Parathyroid adenoma (tissue), 2 donors: ENCODE measurements at regions not wholly inside any gene's neighbourhood (a gene's known extent, or its start where the extent isn't known, plus 50 kb on each side); places are given as distances from the start of the nearest gene placed in this dataset.

Experiments
- H2AFZ ChIP-seq: fragments of 300-600 bp; sonication (generic); one replicate; pipeline ENCODE4 v1.7.0; 2017; ENCODE audit warnings: antibody characterized with exemption, mild to moderate bottlenecking
- H3K27ac ChIP-seq: fragments of 300-600 bp; sonication (generic); one replicate; pipeline ENCODE4 v1.7.0; 2017
- H3K27me3 ChIP-seq: fragments of 300-600 bp; sonication (generic); one replicate; pipeline ENCODE4 v1.7.0; 2017; ENCODE audit warnings: low read length; ENCODE audit not compliant: control insufficient read depth, insufficient read depth
- H3K36me3 ChIP-seq: fragments of 300-600 bp; sonication (generic); one replicate; pipeline ENCODE4 v1.7.0; 2017; ENCODE audit warnings: low read length; ENCODE audit not compliant: control insufficient read depth, insufficient read depth
- H3K4me1 ChIP-seq: fragments of 300-600 bp; sonication (generic); one replicate; pipeline ENCODE4 v1.7.0; 2017; ENCODE audit warnings: control low read depth
- H3K4me2 ChIP-seq: fragments of 300-600 bp; sonication (generic); one replicate; pipeline ENCODE4 v1.7.0; 2017; ENCODE audit warnings: low read length
- H3K4me3 ChIP-seq: fragments of 300-600 bp; sonication (generic); one replicate; pipeline ENCODE4 v1.7.0; 2017; ENCODE audit warnings: low read depth, low read length
- H3K79me2 ChIP-seq: fragments of 300-600 bp; sonication (generic); one replicate; pipeline ENCODE4 v1.7.0; 2017; ENCODE audit warnings: control low read depth
- H3K9ac ChIP-seq: fragments of 300-600 bp; sonication (generic); one replicate; pipeline ENCODE4 v1.7.0; 2017; ENCODE audit warnings: mild to moderate bottlenecking
- H3K9me3 ChIP-seq: fragments of 300-600 bp; sonication (generic); one replicate; pipeline ENCODE4 v1.7.0; 2017; ENCODE audit warnings: low read length; ENCODE audit not compliant: control insufficient read depth
- CTCF ChIP-seq: fragments of 300-600 bp; sonication (generic); IDR thresholded peaks from one replicate; pipeline ENCODE4 v1.7.0; 2017; ENCODE audit warnings: antibody characterized with exemption, mild to moderate bottlenecking
- donor health status: primary hyperparathyroidism.

- no peaks in the 10 kb centered on the region for H3K4me1 ChIP-seq
- H3K27ac ChIP-seq = no peak overlapping the region
- H3K79me2 ChIP-seq = no peaks in the 10 kb centered on the region
- no peak overlapping the region for H3K4me3 ChIP-seq
- no peak for TF ChIP-seq CTCF
- no peaks in the 10 kb centered on the region for H3K36me3 ChIP-seq
- no peaks in the 10 kb centered on the region for H3K27me3 ChIP-seq
- no peak overlapping the region for H3K9ac ChIP-seq
- no peaks in the 10 kb centered on the region for H3K9me3 ChIP-seq
- no peak overlapping the region for H2AFZ ChIP-seq
- H3K4me2 ChIP-seq = no peak overlapping the region
These were observed 272.0 kb upstream of the SESN3 start for GRCh38 chr11:95503047-95503446.

GRCh38 chr11:95502522-95502921 lies 271.5 kb upstream of the SESN3 start:
- Histone ChIP-seq H3K9ac (no peak overlapping the region), H2AFZ (no peak overlapping the region), H3K4me1 (no peaks in the 10 kb centered on the region), H3K79me2 (no peaks in the 10 kb centered on the region), H3K27ac (no peak overlapping the region), H3K4me3 (no peak overlapping the region), H3K27me3 (no peaks in the 10 kb centered on the region), H3K4me2 (no peak overlapping the region), H3K36me3 (no peaks in the 10 kb centered on the region), H3K9me3 (no peaks in the 10 kb centered on the region)
- no peak for TF ChIP-seq CTCF

DNA sequence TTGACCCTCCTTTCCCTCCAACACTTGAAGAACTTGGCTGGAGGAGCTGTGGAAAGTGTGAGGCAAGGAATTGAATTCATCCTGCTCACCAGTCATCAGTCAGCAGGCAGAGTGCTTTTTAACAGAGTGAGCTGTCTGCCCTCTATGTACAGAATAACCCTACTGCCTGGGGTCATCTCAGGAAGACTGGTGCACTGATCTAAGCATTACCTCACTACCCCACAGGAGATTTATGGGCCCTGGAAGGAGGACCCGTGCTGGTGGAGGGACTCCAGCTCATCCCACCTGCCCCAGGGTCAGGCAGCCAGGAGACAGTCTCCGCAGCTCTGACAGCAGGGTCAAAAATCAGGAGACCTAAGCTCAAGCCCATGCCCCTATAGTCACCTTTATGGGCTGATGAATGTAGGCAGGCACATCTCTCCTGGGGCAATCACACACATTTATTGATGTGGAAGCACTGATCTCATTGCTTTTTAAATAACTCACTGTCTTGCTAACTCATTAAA lies 270.8 kb upstream of the SESN3 start:
- no peak for TF ChIP-seq CTCF
- Histone ChIP-seq H3K27ac (no peak overlapping the region), H3K9ac (no peak overlapping the region)

GRCh38 chr11:95500466-95500865 lies 269.5 kb upstream of the SESN3 start:
- Histone ChIP-seq H3K4me2 (no peak overlapping the region), H3K79me2 (no peaks in the 10 kb centered on the region), H3K27ac (no peak overlapping the region), H3K27me3 (no peaks in the 10 kb centered on the region), H3K9ac (no peak overlapping the region), H3K9me3 (no peaks in the 10 kb centered on the region), H3K36me3 (no peaks in the 10 kb centered on the region), H2AFZ (no peak overlapping the region), H3K4me3 (no peak overlapping the region), H3K4me1 (peaks cover 3% of the 10 kb centered on the region)
- no peak for TF ChIP-seq CTCF

More for the DNA sequence above, 270.8 kb upstream of the SESN3 start:
- Histone ChIP-seq H3K4me2 (no peak overlapping the region), H3K9me3 (no peaks in the 10 kb centered on the region), H3K36me3 (no peaks in the 10 kb centered on the region), H3K4me3 (no peak overlapping the region), H3K4me1 (no peaks in the 10 kb centered on the region), H3K27me3 (no peaks in the 10 kb centered on the region), H3K79me2 (no peaks in the 10 kb centered on the region), H2AFZ (no peak overlapping the region)

DNA sequence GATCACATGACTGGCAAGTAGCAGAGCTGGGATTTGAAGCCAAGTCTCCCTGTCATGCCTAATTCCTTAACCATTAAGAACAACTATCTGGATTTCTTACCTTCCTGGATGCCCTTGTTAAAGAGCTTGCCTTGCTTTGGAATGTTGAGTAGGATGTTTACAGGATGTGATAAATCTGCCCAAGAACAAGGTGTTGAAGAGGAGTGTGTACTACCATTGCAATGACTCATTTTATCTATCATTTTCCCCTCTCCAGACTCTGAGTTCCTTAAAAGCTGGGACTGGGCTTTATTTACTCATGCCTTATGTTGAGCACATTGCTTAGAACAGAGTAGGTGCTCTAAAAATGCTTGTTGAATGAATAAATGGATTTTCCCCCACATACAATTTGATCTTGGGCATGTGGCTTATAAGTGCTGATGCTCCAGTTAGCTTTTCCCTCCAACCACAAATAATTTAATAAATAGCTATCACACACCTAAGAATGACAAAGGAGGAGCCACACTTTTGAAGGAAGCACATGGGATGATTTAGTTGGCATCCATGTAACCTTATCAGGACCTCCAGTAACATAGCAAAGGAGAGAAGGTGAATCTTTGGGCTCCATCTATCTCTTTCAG lies 268.6 kb upstream of the SESN3 start:
- Histone ChIP-seq H3K4me3 (no peak overlapping the region), H3K4me2 (no peak overlapping the region), H3K27ac (no peak overlapping the region), H3K9me3 (no peaks in the 10 kb centered on the region), H3K4me1 (peaks cover 3% of the 10 kb centered on the region), H3K27me3 (no peaks in the 10 kb centered on the region), H2AFZ (no peak overlapping the region), H3K9ac (no peak overlapping the region), H3K79me2 (no peaks in the 10 kb centered on the region), H3K36me3 (no peaks in the 10 kb centered on the region)
- TF ChIP-seq CTCF = no peak
